Transverse colon (tissue), 4 donors: ENCODE measurements at regions not wholly inside any gene's neighbourhood (a gene's known extent, or its start where the extent isn't known, plus 50 kb on each side); places are given as distances from the start of the nearest gene placed in this dataset.

Experiments used
- DNase-seq: peaks from one replicate; pipeline ENCODE4 v3.0.0-alpha.2; 2019
- H3K27ac ChIP-seq, 4 donors: fragments of 200-600 bp; sonication (generic); 2 replicates each; pipeline ENCODE4 v1.5.1; 2016 to 2018; ENCODE audit warnings: inconsistent platforms in 4 of 4
- H3K27me3 ChIP-seq: fragments of 200-600 bp; sonication (generic); 2 replicates; pipeline ENCODE4 v1.5.1; 2017; ENCODE audit warnings: inconsistent platforms
- H3K36me3 ChIP-seq, 4 donors: fragments of 200-600 bp; sonication (generic); 2 replicates each; pipeline ENCODE4 v1.5.1; 2017 to 2019; ENCODE audit warnings: inconsistent platforms in 4 of 4
- H3K4me1 ChIP-seq, 4 donors: fragments of 200-600 bp; sonication (generic); 2 replicates each; pipeline ENCODE4 v1.5.1; 2017 to 2020; ENCODE audit warnings: inconsistent platforms in 4 of 4
- H3K4me3 ChIP-seq, 4 donors: fragments of 200-600 bp; sonication (generic); 1 replicate in 1 of 4; 2 replicates in 3 of 4; pipeline versions ENCODE4 v1.5.1 to v1.6.1; 2017 to 2019; ENCODE audit warnings: inconsistent platforms in 4 of 4
- H3K9me3 ChIP-seq, 2 donors: fragments of 200-600 bp; sonication (generic); 2 replicates each; pipeline ENCODE4 v1.5.1; 2017 to 2019; ENCODE audit warnings: inconsistent platforms in 2 of 2
- CTCF ChIP-seq, 5 experiments: fragments of 200-600 bp in 3 of 5; fragments of 450-650 bp in 2 of 5; sonication (generic) in 3 of 5; IDR thresholded peaks; 1 replicate in 2 of 5; 2 replicates in 3 of 5; pipeline ENCODE4 v1.5.1; 2016 to 2017; ENCODE audit warnings: antibody characterized with exemption in 5 of 5, inconsistent platforms in 3 of 5, mild to moderate bottlenecking in 2 of 5, moderate library complexity in 1 of 5
- EP300 ChIP-seq: sonication (generic); formaldehyde crosslinking; IDR thresholded peaks from one replicate; pipeline ENCODE4 v1.6.1; 2017; ENCODE audit warnings: antibody characterized with exemption, low read depth
- POLR2A ChIP-seq: fragments of 450-650 bp; IDR thresholded peaks from one replicate; pipeline ENCODE4 v1.6.1; 2016; ENCODE audit warnings: antibody characterized with exemption, mild to moderate bottlenecking, moderate library complexity
- POLR2AphosphoS5 ChIP-seq, 3 donors: sonication (generic); formaldehyde crosslinking; IDR thresholded peaks; one replicate each; pipeline ENCODE4 v1.6.1; 2016; ENCODE audit warnings: antibody characterized with exemption in 3 of 3
- WGBS, 2 donors: methylation state at CpG; one replicate each; pipeline ENCODE4 v1.1.5; 2018; ENCODE audit warnings: low coverage in 1 of 2; 5-methylcytosine and 5-hydroxymethylcytosine counted together
- in situ Hi-C, 4 donors: fragments of 200-750 bp; cut with MboI; loops; one replicate each; pipeline versions ENCODE4 v1.15.0 to v1.15.1; 2017; ENCODE audit warnings: low sequenced_read_pairs in 3 of 4, low pct_ligation_motif_present in 1 of 4, low pct_unique_long_range_greater_than_20kb in 1 of 4
- intact Hi-C: fragments of 100-400 bp; cut with DNase I; formaldehyde crosslinking; loops from one replicate; pipeline ENCODE4 v1.15.1; 2023; ENCODE audit warnings: low total_unique reads

GRCh38 chr9:38207247-38207778 is 138.3 kb upstream of the SHB start:
- H3K36me3 ChIP-seq, result no peaks in the 10 kb centered on the region
- no peaks in the 10 kb centered on the region for H3K27me3 ChIP-seq
- H3K4me1 ChIP-seq, result no peaks in the 10 kb centered on the region
- DNase-seq, result no peak
- intact Hi-C loops, result no loop called here
- H3K9me3 ChIP-seq, result no peaks in the 10 kb centered on the region
- no peak for TF ChIP-seq POLR2AphosphoS5 (IDR thresholded peaks at IDR 0.05)
- no peak for TF ChIP-seq CTCF (IDR thresholded peaks at IDR 0.05)
- no peak for TF ChIP-seq EP300
- no peak for TF ChIP-seq POLR2A
- H3K27ac ChIP-seq, result no peak overlapping the region
- 61 to 80% methylated on average over 1 to 3 of the region's 3 CpGs for WGBS, 2 donors
- no peak overlapping the region for H3K4me3 ChIP-seq
- in situ Hi-C loops, result loop anchor here in 1 of 4 donors (25.0 kb wide), 1 partner anchor 95 kb away; no protein-coding TSS in a partner anchor

- H3K4me1 ChIP-seq, result no peaks in the 10 kb centered on the region
- H3K36me3 ChIP-seq, result no peaks in the 10 kb centered on the region
- H3K27me3 ChIP-seq, result no peaks in the 10 kb centered on the region
- intact Hi-C loops (no loop called here), in situ Hi-C loops (loop anchor here in 1 of 4 donors (25.0 kb wide), 1 partner anchor 93 kb away; no protein-coding TSS in a partner anchor)
- no peaks in the 10 kb centered on the region for H3K9me3 ChIP-seq
- TF ChIP-seq EP300 (no peak), CTCF (IDR thresholded peaks at IDR 0.05) (no peak), POLR2AphosphoS5 (IDR thresholded peaks at IDR 0.05) (no peak), POLR2A (no peak)
- no peak overlapping the region for H3K4me3 ChIP-seq
- no peak overlapping the region for H3K27ac ChIP-seq
- no peak for DNase-seq
These were observed 136.3 kb upstream of the SHB start for GRCh38 chr9:38205279-38205678.

DNA sequence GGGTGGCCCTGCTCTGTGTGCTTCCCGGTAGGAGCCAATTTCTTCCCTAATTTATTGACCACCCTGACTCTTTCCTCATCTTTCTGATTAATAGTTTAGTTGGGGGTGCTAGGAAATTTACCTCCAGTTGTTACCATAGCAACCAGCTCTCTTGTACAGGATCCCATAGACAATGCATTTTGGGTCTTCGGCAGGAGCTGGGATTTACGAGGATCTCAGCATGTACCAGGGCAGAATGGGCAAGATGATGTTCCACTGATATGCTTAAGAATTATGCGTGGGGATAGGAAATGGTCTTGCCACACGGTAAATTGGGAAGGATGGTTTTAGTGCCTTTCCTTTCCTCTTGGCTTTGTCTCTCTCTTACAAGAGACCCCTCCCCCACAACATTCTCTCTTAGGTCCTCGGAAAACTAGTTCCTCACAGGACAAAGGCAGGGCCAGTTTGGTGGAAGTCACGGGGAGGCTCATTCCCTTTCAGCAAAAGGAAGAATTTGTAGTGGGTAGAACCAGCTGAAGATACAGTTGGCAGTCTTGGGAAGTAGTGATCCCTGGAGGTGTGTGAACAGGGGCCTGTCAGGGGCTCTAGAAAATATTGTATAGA is 133.4 kb upstream of the SHB start:
- Histone ChIP-seq H3K27ac (no peak overlapping the region), H3K27me3 (no peaks in the 10 kb centered on the region), H3K9me3 (no peaks in the 10 kb centered on the region), H3K36me3 (no peaks in the 10 kb centered on the region), H3K4me3 (no peak overlapping the region), H3K4me1 (no peaks in the 10 kb centered on the region)
- intact Hi-C loops (no loop called here), in situ Hi-C loops (loop anchor here in 1 of 4 donors (25.0 kb wide), 1 partner anchor 90 kb away; no protein-coding TSS in a partner anchor)
- 50 to 78% methylated on average over 2 to 7 of the region's 7 CpGs for WGBS, 2 donors
- no peak for DNase-seq
- TF ChIP-seq CTCF (IDR thresholded peaks at IDR 0.05), result no peak
- TF ChIP-seq POLR2AphosphoS5 (IDR thresholded peaks at IDR 0.05), result no peak
- TF ChIP-seq POLR2A, result no peak
- TF ChIP-seq EP300, result no peak

GRCh38 chr9:38201844-38202243 is 132.8 kb upstream of the SHB start:
- WGBS, 2 donors, result 42 to 67% methylated on average over 2 to 3 of the region's 3 CpGs
- intact Hi-C loops, result no loop called here
- DNase-seq, result no peak
- no peak overlapping the region for H3K4me3 ChIP-seq
- no peaks in the 10 kb centered on the region for H3K9me3 ChIP-seq
- no peak overlapping the region for H3K27ac ChIP-seq
- no peaks in the 10 kb centered on the region for H3K4me1 ChIP-seq
- TF ChIP-seq POLR2A, result no peak
- TF ChIP-seq CTCF (IDR thresholded peaks at IDR 0.05), result no peak
- no peak for TF ChIP-seq POLR2AphosphoS5 (IDR thresholded peaks at IDR 0.05)
- TF ChIP-seq EP300, result no peak
- in situ Hi-C loops, result loop anchor here in 1 of 4 donors (25.0 kb wide), 1 partner anchor 90 kb away; no protein-coding TSS in a partner anchor
- H3K27me3 ChIP-seq, result no peaks in the 10 kb centered on the region
- no peaks in the 10 kb centered on the region for H3K36me3 ChIP-seq
